ENCODE measurements at regions not wholly inside any gene's neighbourhood (a gene's known extent, or its start where the extent isn't known, plus 50 kb on each side); places are given as distances from the start of the nearest gene placed in this dataset.

GRCh38 chr10:29857843-29858701 is 201.3 kb downstream of the JCAD start:
- TF ChIP-seq EZH2 (IDR thresholded peaks at IDR 0.05) (no peak), POLR2AphosphoS5 (IDR thresholded peaks at IDR 0.05; ENCODE audit: borderline replicate concordance, low read depth, low read length) (no peak)

Data from SK-N-MC (cell line).